ENCODE measurements at regions not wholly inside any gene's neighbourhood (a gene's known extent, or its start where the extent isn't known, plus 50 kb on each side); places are given as distances from the start of the nearest gene placed in this dataset.

- no peak for TF ChIP-seq CTCF (IDR thresholded peaks at IDR 0.05)
- no peak for TF ChIP-seq EP300 (IDR thresholded peaks at IDR 0.05)
Measured at GRCh38 chr17:33980193-33980592, 274.9 kb upstream of the CCL2 start.
